GM21515 (cell line): ENCODE measurements at regions not wholly inside any gene's neighbourhood (a gene's known extent, or its start where the extent isn't known, plus 50 kb on each side); places are given as distances from the start of the nearest gene placed in this dataset.
"Not testable (repeated sequence)": the region's sequence is repeated elsewhere in the genome, so short reads cannot be mapped to it uniquely, and the experiment has no call there.

Source experiments
- ATAC-seq: cut with Tn5 transposase; IDR thresholded peaks from one replicate; pipeline ENCODE4 v1.9.1; 2021; ENCODE audit not compliant: unreplicated experiment

- peak; percentile 99 for ATAC-seq
These were observed 60.6 kb upstream of the EMB start for GRCh38 chr5:50501491-50502228.

GRCh38 chr5:50513028-50513457, 72.0 kb upstream of the EMB start:
- not testable (repeated sequence) for ATAC-seq

- not testable (repeated sequence) for ATAC-seq
These were observed 80.0 kb upstream of the EMB start for GRCh38 chr5:50521060-50521459.

GRCh38 chr5:50527514-50528060, 86.5 kb upstream of the EMB start:
- ATAC-seq: not testable (repeated sequence)

- no peak for ATAC-seq
These were observed 94.3 kb upstream of the EMB start for GRCh38 chr5:50535393-50535792.

- not testable (repeated sequence) for ATAC-seq
These were observed 96.4 kb upstream of the EMB start for GRCh38 chr5:50537534-50537933.

GRCh38 chr5:50547303-50547702, 106.2 kb upstream of the EMB start:
- ATAC-seq: peak; percentile 86

GRCh38 chr5:50550267-50550666, 109.2 kb upstream of the EMB start:
- ATAC-seq: no peak

- ATAC-seq: no peak
These were observed 109.9 kb upstream of the EMB start for GRCh38 chr5:50550993-50551392.

GRCh38 chr5:50553560-50553984, 112.5 kb upstream of the EMB start:
- no peak for ATAC-seq

GRCh38 chr5:50558640-50559039, 107.8 kb upstream of the PARP8 start:
- ATAC-seq: not testable (repeated sequence)

- no peak for ATAC-seq
These were observed 106.5 kb upstream of the PARP8 start for GRCh38 chr5:50559955-50560354.

GRCh38 chr5:50562694-50563093, 103.7 kb upstream of the PARP8 start:
- no peak for ATAC-seq

GRCh38 chr5:50564079-50564478, 102.4 kb upstream of the PARP8 start:
- no peak for ATAC-seq

GRCh38 chr5:50564558-50564957, 101.9 kb upstream of the PARP8 start:
- no peak for ATAC-seq

GRCh38 chr5:50574121-50574520, 92.3 kb upstream of the PARP8 start:
- ATAC-seq: no peak

- ATAC-seq: no peak
These were observed 90.7 kb upstream of the PARP8 start for GRCh38 chr5:50575740-50576139.

GRCh38 chr5:50576265-50576664, 90.2 kb upstream of the PARP8 start:
- ATAC-seq: no peak

- ATAC-seq: no peak
These were observed 89.7 kb upstream of the PARP8 start for GRCh38 chr5:50576686-50577256.

GRCh38 chr5:50580506-50580905, 85.9 kb upstream of the PARP8 start:
- no peak for ATAC-seq

GRCh38 chr5:50581845-50582244, 84.6 kb upstream of the PARP8 start:
- ATAC-seq: not testable (repeated sequence)

- no peak for ATAC-seq
These were observed 83.7 kb upstream of the PARP8 start for GRCh38 chr5:50582699-50583098.
